Bone marrow (tissue), 2 donors: ENCODE measurements at regions not wholly inside any gene's neighbourhood (a gene's known extent, or its start where the extent isn't known, plus 50 kb on each side); places are given as distances from the start of the nearest gene placed in this dataset.

Experiments
- DNase-seq, 2 donors: peaks; one replicate each; lab custom pipeline; 2025; lab: John Stamatoyannopoulos, UW

DNA sequence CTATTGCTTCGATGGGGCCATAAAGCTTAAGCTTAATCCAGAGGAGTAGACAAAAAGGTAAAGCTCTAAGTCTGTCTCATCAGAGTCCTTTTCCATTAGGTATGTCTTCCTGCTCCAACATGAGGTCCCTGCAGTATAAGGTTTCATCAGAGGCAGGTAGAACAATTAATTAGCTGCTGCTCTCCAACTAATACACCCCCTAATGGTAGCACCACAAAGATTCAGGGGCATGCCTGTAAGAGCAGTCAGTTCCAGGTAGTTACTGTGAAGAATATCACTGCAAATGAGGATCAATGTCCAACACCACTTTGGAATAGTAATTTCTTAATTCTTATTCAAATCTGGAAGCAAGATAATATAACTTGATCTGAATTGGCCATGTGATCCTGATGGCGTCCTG is 160.3 kb upstream of the ESRRG start:
- no peak for DNase-seq

DNA sequence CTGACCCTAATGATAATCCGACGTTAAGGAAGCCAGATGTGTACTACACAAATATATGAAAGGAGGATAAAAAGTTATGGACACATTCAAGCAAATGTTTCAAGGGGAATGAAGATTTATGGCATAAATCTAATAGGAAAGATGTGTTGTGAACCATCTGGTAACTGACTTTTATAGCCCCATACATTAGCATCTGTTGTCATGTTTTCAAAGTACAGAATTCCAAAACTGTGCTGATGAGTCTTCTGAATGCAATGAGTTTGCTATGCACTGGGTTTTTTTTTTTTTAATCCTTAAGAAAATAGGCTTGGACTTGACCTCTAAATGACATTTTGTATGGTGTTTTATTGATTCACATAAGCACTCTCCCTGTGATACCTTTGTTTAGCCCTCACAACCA is 158.5 kb upstream of the ESRRG start:
- no peak for DNase-seq

DNA sequence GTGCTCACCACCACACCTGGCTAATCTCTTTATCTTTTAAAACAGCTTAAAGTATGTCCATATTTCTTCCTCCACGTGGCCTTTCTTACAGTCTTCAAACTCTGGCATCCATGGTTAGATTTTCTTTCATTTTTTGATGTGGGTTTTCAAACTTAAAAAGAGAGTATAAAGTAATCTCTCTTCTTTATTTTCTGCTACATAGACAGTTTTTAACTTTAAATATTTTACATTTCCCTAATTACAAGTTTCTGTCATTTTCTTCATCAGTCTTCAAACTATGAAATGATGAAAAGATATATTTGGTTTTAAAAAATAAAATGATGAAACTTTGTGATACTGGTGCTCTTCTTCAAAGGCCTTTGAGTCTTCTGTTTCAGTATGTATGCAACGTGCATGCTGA is 143.5 kb upstream of the ESRRG start:
- DNase-seq, result no peak

DNA sequence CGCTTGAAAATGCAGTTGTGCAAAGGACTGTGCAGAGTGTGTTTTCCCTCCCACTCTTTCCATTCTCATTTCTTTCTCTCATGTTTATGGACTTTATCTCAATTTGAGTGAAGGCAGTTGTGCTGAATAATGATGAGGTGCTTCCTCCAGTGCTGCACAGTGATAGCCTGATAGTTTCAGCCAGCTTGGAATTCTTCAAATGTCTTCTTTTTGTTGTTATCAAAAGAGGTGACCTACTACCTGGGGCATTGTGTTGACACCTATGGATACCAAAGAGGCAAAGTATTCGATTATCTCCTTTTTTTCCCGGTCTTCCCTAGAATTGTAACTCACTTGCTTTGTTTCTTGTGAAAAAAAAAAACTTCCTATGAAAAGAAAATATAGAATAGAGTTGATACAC is 132.6 kb upstream of the ESRRG start:
- no peak for DNase-seq

DNA sequence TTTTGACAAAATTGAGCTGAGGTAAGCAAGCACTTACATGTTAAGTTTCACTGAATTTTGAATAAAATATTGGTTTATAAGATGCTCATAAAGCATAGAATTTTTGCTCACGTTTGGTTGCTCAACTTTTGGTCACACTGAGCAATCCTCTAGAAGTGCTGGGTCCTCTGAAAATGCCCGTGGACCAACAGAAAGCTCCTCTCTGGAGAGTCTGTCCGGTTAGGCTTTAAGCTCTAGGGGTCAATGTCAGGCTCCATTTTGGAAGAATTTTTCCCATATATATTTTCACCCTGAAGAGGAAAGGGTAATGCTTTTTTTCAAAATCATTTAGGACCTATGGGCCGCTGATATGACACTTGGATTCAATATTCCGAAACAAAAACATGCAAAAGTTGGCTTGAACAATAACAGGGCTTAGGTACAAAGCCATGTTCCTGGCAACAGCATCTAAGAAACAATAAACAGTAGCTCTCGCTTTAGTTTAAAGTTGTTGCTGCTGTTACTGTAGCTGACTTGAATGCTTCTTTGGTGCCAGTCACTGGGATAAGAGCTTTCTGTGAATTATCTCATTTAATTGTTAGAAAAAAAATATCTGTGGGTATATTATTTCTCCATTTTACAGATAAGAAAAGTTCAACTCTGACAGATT is 131.7 kb upstream of the ESRRG start:
- DNase-seq, result no peak

DNA sequence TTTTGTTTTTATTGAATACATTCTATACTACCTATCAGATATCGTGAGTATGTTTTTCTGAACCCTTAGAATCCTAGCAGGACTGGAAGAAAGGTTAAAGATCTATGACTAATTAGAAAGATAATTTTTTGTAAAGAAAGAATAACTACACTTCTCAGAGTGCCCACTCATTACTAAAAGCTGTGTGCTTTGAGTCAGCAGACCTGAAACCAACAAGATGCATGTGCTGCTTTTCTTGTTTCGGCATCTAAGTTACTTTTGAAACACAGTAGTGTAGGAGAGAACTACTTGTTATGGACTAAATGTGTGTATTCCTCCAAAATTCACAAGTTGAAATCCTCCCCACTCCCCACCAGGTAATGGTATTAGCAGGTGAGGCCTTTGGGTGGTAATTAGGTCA is 127.8 kb upstream of the ESRRG start:
- DNase-seq, result no peak

DNA sequence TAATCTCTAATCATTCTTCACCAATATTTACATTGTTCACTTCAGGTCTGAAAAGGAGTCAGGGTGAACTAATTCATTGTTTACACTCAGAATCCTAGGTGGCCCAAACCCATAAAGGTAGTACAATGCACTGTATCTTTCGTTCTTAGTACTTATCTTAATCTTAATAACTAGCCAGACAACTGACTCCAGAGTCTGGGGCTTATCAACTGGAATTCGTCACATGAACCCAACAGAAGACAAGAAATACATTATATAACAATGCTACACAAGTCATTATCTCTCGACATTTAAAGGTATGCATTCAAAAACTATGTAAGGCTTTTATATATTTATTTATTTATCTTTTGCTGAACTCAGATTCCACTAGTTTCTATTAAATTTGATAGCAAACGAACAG is 125.9 kb upstream of the ESRRG start:
- no peak for DNase-seq

DNA sequence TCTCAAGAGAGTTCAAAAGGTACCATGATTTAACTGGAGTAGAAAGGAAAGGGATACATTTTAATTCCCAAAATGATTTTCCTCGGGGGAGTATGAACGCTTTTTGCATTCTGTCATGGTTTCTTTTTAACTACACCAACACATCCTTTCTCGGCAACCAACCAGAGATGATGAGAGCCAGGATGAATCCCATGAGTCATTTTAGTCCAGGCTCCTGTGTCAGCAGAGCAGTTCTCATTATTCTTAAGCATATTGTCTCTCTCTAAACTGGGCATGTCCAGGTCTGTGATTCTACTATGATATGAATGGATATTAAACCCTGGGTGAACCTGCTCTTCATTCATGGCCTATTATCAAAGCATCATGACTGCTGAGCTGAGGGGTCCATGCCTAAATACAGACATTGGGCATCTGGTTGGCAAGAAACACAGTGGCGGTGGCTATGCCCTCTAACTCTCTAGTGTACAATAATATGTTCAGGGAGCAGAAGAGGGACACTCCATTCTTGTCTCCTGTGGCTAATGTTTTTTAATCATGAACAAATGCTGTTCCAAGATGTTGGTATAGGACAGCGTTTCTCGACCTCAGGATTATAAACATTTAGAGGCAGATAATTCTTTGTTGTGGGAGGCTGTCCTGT is 124.3 kb upstream of the ESRRG start:
- no peak for DNase-seq

DNA sequence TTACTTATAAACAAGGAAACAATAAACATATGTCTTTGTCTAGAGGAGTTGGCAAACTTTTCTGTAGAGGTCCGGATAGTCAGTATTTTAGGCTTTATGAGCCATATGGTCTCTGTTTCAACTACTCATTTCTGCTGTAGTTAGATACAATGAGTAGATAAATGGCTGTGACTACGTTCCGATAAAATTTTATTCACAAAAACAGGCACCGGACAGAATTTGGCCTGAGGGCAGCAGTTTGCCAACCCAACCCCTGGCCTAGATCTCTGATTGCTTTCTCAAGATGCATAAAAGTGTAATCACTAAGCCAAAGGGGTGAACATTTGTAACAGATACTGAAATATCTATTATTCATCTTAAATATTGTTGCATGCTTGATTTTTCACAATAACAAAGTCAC is 123.1 kb upstream of the ESRRG start:
- DNase-seq, result no peak

DNA sequence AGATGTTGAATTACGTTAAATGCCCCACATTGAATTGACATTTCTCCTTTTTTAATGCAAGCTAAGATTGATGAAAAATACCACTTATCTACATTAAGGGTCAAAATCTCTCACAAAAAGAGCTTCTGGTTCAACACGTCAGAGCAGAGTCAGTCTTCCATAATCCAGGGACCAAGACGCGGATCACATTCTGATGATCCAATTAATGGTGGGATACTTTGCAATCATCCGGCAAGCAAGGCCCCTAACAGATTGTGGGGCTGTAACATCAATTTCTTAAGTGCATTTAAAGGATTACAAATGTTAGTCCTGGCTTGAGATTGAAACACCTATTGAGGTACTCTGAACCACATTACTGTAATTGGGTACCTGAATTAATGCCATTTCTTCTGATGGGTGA is 120.2 kb upstream of the ESRRG start:
- DNase-seq, result no peak

DNA sequence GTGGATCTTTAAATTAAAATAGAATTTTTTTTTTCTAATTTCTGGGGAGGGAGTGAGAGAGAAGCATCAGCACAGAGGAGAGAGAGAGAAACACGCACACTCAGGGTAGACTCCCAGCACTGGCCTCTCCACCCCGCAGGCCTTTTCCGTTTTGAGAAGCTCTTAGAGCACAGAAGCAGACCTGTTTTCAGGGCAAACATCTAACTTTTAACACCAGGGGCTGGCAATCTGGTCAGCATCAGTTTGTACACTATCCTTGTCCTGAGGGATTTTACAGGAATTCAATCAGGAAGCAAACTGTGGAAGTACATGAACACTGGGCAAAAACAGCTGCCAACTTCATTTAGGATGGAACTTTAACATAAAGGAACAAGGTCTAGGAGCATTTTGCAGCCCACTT is 117.9 kb upstream of the ESRRG start:
- DNase-seq, result no peak

DNA sequence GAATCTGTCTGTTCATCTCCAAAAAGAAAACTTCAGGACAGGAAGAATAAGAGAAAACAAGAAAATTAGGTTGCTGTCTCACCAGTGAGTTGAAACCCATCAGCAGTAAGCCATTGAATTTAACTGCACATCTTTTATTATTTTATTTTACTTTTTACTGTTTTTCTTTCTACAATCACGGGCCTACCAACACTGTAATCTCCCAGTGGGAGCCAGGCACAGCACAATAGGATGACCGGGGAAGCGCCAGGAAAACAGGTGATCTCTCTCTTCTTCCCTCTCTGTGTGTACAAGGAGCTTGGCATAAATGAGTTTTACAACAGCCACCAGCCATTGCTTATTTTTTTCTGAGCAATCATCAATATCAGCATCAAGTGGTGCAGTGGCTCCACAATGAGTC is 113.1 kb upstream of the ESRRG start:
- no peak for DNase-seq

DNA sequence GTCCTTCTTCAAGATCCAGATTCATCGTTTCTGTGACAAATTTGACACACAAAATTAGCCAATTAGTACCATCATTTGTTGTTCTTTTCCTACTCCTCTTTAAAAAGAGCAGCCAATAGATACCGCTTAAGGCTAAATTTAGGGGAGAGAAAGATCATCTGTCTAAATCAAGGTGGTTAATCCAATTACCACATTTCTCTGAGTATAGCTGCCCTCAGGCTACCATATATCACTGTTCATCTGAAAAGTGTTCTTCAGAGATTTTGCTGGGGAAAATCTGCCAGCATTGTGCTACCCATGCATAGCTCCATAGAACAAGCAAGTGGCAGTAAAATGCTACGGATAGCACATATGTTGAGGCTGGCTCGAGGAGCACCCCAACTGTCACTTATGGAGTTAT is 110.3 kb upstream of the ESRRG start:
- no peak for DNase-seq

DNA sequence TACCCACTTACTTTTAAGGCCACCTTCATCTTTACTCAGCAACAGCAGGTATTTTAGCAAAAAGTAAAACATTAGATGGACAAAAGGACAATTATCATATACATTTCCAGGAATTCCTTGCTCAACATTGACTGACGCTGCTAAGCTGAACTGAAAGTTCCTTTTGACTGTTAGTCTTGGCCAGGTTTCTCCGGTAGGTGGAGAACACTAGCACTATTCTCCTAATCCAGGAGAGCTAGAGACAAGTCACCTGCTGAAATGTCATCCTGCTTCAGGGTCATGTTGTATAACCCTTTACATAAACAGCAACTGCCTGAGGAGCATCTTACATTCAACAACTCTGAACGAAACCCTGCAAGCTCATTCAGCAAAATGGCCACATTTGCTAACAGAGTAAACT is 109.0 kb upstream of the ESRRG start:
- no peak for DNase-seq

DNA sequence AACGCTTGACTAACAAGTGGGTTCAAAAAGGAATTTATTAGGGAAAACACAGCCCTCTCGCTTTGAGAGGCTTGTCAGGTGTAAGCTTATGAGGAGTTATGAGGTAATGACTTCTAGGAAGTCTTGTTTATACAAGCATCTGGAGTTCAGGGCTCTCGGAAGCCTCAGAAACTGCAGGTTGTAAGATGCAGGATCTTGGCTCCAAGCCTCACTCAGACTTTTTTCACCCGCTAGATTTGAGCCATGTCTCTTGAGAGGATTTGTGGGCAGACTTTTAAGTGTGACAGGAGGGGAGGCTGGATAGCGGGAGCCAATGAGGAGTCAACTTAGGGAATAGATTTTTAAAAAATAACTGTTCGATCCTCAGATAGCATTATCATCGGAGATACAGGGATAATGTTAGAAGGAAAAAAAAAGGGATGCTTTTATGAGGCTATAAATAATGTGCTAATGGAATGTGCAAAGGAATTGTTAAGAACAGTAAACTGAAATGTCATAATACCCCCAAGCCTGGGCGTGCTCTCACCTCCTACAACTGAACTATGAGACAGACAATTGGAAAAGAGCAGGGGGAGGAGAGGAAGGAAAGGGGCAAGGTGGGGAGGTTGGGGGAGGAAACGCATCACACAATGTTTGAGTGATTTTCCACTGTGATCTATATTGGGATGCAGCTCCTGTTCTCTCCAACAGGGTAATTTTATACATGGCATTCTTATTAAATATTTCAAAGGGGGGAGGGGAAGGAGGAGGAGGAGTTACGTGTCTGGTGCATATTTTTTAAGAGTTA is 107.4 kb upstream of the ESRRG start:
- no peak for DNase-seq

DNA sequence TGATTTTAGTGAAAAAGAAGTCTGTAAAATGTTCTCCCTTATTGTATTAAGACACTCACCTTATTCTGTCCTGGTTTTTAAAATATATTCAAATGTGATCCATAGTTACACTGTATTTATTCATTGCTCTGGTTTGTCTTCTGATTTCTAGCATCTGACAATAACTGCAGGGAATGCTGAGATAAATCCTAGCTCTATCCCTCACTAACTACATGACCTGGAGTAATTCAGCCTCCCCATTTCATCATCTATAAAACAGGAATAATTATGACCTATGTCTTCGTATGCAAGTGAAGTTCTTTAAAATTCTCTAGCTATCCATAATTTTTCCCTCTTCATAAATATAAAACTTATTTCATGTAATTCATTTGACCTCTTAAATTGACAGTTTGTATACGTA is 104.0 kb upstream of the ESRRG start:
- no peak for DNase-seq

DNA sequence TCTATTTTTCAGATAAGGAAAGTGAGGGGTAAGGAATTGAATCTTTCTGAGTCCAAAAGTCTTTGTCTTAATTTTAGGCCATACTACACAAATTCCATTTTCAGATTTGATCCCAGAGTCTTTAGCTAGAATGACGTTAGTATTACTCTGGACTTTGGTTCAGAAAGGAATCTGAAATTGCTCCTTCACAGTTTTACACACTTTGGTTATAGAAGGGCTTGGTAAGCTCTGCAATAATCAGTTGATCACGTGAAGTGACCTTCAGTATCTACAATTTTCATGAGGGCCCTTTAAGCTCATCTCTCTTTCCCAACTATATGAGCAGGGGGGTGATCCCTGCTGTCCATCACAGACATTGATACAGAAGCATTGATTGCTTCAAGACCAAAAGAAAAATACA is 103.4 kb upstream of the ESRRG start:
- no peak for DNase-seq

DNA sequence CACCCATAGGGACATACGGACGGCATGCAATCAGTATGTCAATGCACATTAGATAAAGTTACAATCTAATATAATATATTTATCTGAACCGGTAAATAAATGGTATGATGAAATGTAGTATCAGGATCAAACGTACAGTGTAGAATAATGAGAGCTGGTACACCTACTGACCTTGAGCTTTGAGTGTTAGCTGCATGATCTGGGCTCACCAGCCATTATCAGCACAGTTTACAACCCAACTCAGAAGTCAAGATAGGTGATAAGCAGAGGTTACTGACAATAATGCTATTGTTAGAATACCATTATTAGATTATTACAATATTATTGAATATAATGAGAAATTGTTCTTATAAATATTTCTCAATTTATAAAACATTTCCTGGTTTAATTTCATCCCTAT is 103.0 kb upstream of the ESRRG start:
- DNase-seq, result no peak

DNA sequence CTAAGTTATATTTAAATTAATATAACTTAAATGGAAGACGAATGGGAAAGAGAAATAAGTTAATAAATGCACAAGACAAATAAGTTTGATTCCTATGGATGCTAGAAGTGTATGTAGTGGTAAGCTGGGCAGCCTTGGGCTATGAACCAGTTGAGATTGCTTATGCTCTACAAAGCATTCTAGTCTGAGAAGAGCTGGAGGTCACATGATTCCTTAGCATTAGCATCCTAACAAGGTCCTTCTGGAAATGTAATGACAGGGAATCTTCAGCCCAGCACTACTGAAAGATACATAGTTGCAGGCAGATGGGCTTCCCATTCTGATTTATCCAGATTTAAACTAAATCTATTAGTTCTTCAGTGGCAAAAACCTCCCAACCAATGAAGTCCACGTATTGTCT is 102.3 kb upstream of the ESRRG start:
- DNase-seq, result no peak

DNA sequence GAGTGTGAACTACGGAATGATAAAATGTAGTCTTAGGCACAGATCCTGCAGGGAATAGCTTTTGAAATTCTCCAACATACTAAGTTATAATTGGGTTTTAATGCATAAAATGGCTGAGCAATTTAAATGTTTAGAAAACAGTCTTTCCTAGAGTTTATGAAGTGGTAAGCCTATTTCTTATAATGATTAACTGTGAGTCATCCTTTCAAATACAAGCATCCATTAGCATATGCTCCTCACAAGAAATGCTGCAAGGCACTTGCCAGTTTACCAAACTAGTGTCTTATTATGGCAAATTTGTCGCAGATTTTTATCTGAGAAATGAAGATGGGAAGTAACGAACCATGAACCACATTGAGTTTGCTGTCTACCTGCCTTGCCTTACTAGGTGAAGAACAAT is 101.3 kb upstream of the ESRRG start:
- DNase-seq, result no peak

DNA sequence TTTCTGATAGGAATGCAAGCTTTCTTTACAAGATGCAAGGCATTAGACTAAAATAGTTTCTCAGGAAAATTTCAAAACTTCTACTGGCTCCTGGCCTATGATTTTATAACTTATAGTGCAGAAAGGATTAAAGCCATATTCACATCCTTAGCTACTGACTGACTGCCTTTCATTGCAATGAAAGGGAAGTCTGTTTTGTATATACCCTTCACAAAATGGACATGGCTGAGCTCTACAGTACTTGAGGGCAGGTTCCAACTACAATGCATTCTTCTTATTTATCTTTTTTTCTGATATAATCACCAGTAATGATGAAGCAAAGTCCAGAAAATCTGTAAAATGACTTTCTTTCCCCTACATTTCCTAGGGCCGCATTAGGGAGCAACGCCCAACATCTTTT is 100.5 kb upstream of the ESRRG start:
- no peak for DNase-seq

DNA sequence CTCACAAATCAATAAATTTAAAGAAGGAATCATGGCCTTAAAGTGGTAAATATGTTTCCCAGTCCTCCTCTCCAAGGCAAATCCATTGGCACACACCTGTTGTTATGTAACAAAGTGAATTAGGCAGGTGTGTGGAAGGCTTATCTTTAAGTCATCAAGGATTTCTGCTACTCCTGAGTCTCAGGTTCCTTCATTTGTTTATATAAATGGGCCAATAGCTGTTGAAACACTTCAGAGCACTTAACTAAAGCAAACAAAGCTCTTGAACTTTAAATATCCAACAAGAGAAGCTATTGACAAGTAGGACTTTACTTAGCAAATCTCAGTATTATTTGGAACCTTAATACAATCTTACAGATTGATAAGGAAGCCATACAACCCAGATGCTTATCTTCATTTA is 99.3 kb upstream of the ESRRG start:
- no peak for DNase-seq

DNA sequence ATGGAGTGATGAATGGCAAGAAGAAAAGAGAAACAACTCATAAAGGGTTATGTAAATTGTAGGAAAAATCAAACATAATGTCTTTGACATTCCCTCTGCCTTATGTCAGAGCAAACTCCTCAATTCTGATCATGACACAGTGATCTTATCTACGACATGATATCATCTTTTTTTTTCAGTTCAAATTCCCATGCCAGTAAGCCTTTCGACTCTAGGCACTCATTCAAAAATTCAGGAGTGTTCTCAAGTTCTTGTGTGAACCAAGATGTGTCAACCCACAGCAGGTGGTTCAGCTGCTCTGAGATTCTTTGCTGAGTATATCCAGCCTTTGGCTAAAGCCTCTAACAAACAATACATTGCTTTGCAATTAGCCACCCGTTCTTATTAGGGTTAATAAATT is 97.1 kb upstream of the ESRRG start:
- no peak for DNase-seq

DNA sequence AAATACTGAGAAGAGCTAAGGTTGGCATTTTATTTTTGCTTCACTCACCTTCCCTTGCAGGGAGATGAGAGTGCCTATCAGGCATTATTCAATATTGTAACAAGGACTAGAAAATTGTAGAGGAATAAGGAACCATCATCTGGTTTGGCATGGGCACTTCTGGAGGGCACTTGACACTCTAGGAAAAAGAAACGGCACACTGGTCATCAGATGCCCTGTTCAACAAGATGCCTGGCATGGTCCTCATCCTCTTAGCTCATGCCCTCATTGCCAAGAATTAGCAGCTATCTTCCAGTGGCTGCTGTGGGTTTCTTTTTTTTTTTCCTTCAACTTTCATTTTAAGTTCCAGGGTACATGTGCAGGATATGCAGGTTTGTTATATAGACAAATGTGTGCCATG is 95.1 kb upstream of the ESRRG start:
- DNase-seq, result no peak
